Ishikawa (cell line): ENCODE measurements at regions not wholly inside any gene's neighbourhood (a gene's known extent, or its start where the extent isn't known, plus 50 kb on each side); places are given as distances from the start of the nearest gene placed in this dataset.

Source experiments
- CREB1 ChIP-seq: IDR thresholded peaks from 2 replicates; pipeline ENCODE4 v1.6.1; 2012; ENCODE audit warnings: low read depth
- EP300 ChIP-seq: IDR thresholded peaks from 2 replicates; pipeline ENCODE4 v1.6.1; 2012; ENCODE audit warnings: borderline replicate concordance
- FOXM1 ChIP-seq: IDR thresholded peaks from 2 replicates; pipeline ENCODE4 v1.6.1; 2012; ENCODE audit warnings: low read depth, borderline replicate concordance
- MAX ChIP-seq: IDR thresholded peaks from 2 replicates; pipeline ENCODE4 v1.6.1; 2012
- RAD21 ChIP-seq: IDR thresholded peaks from 2 replicates; pipeline ENCODE4 v1.6.1; 2012; ENCODE audit warnings: low read depth
- REST ChIP-seq: IDR thresholded peaks from 2 replicates; pipeline ENCODE4 v1.6.1; 2012; ENCODE audit warnings: low read depth, mild to moderate bottlenecking
- TAF1 ChIP-seq: IDR thresholded peaks from 2 replicates; pipeline ENCODE4 v1.6.1; 2012; ENCODE audit warnings: low read depth, mild to moderate bottlenecking
- TCF12 ChIP-seq: IDR thresholded peaks from 2 replicates; pipeline ENCODE4 v1.6.1; 2012; ENCODE audit warnings: low read depth
- YY1 ChIP-seq: IDR thresholded peaks from 2 replicates; pipeline ENCODE4 v1.6.1; 2012; ENCODE audit warnings: low read depth

- TF ChIP-seq TAF1 (no peak), RAD21 (no peak), EP300 (no peak), FOXM1 (no peak), MAX (no peak), REST (no peak), TCF12 (no peak), CREB1 (no peak), YY1 (no peak)
Observed at GRCh38 chr11:109132539-109132938, 289.5 kb upstream of the C11orf87 start.
